Testis (tissue), 2 donors: ENCODE measurements at regions not wholly inside any gene's neighbourhood (a gene's known extent, or its start where the extent isn't known, plus 50 kb on each side); places are given as distances from the start of the nearest gene placed in this dataset.

Source experiments
- DNase-seq: peaks from one replicate; pipeline ENCODE4 v3.0.0-alpha.2; 2019
- H3K27ac ChIP-seq, 2 donors: fragments of 200-600 bp; sonication (generic); one replicate each; pipeline ENCODE4 v1.5.1; 2019
- H3K27me3 ChIP-seq: fragments of 200-600 bp; sonication (generic); one replicate; pipeline ENCODE4 v1.5.1; 2019
- H3K36me3 ChIP-seq: fragments of 200-600 bp; sonication (generic); one replicate; pipeline ENCODE4 v1.5.1; 2017; ENCODE audit warnings: low read depth; ENCODE audit errors: missing control alignments
- H3K4me1 ChIP-seq: fragments of 200-600 bp; sonication (generic); one replicate; pipeline ENCODE4 v1.5.1; 2019
- H3K4me3 ChIP-seq, 2 donors: fragments of 200-600 bp; sonication (generic); one replicate each; pipeline ENCODE4 v1.5.1; 2017 to 2019
- H3K9me3 ChIP-seq: fragments of 200-600 bp; sonication (generic); one replicate; pipeline ENCODE4 v1.5.1; 2017
- CTCF ChIP-seq, 3 experiments: fragments of 450-650 bp in 2 of 3; fragments of 200-600 bp in 1 of 3; sonication (generic) in 1 of 3; IDR thresholded peaks; one replicate each; pipeline ENCODE4 v1.5.1; 2016 to 2019; ENCODE audit warnings: antibody characterized with exemption in 3 of 3, mild to moderate bottlenecking in 2 of 3, moderate library complexity in 1 of 3
- POLR2A ChIP-seq: fragments of 450-650 bp; IDR thresholded peaks from one replicate; pipeline ENCODE4 v1.6.1; 2017; ENCODE audit warnings: antibody characterized with exemption, mild to moderate bottlenecking, moderate library complexity
- WGBS, 2 donors: methylation state at CpG; one replicate each; pipeline ENCODE4 v1.1.5; 2018; 5-methylcytosine and 5-hydroxymethylcytosine counted together
- intact Hi-C: fragments of 100-400 bp; cut with DNase I; formaldehyde crosslinking; loops from one replicate; pipeline ENCODE4 v1.15.1; 2023; ENCODE audit warnings: low total_unique reads

- intact Hi-C loops = no loop called here
- no peak for DNase-seq
- Histone ChIP-seq H3K27ac (no peak overlapping the region), H3K36me3 (no peaks in the 10 kb centered on the region), H3K27me3 (no peaks in the 10 kb centered on the region), H3K4me1 (no peaks in the 10 kb centered on the region), H3K9me3 (no peaks in the 10 kb centered on the region), H3K4me3 (no peak overlapping the region)
- WGBS, 2 donors = 69 to 85% methylated on average over 2 of the region's 2 CpGs
- TF ChIP-seq POLR2A = no peak
- TF ChIP-seq CTCF (IDR thresholded peaks at IDR 0.05) = no peak
Measured at GRCh38 chr4:165720411-165721082, 152.5 kb upstream of the TLL1 start.

- H3K27me3 ChIP-seq = no peaks in the 10 kb centered on the region
- H3K4me1 ChIP-seq = no peaks in the 10 kb centered on the region
- intact Hi-C loops = no loop called here
- no peaks in the 10 kb centered on the region for H3K9me3 ChIP-seq
- no peak overlapping the region for H3K27ac ChIP-seq
- 83 to 95% methylated on average over 4 of the region's 4 CpGs for WGBS, 2 donors
- no peak overlapping the region for H3K4me3 ChIP-seq
- no peak for TF ChIP-seq CTCF (IDR thresholded peaks at IDR 0.05)
- no peak for TF ChIP-seq POLR2A
- H3K36me3 ChIP-seq = no peaks in the 10 kb centered on the region
- DNase-seq = no peak
Measured at GRCh38 chr4:165721815-165722214, 151.2 kb upstream of the TLL1 start.

GRCh38 chr4:165723051-165723795, 149.8 kb upstream of the TLL1 start:
- no peaks in the 10 kb centered on the region for H3K9me3 ChIP-seq
- no peak for DNase-seq
- TF ChIP-seq POLR2A (no peak), CTCF (IDR thresholded peaks at IDR 0.05) (no peak)
- no peaks in the 10 kb centered on the region for H3K27me3 ChIP-seq
- H3K36me3 ChIP-seq = no peaks in the 10 kb centered on the region
- H3K4me1 ChIP-seq = no peaks in the 10 kb centered on the region
- H3K4me3 ChIP-seq = no peak overlapping the region
- WGBS, 2 donors = 82 to 85% methylated on average over 4 of the region's 4 CpGs
- intact Hi-C loops = no loop called here
- H3K27ac ChIP-seq = no peak overlapping the region

- intact Hi-C loops = no loop called here
- Histone ChIP-seq H3K36me3 (no peaks in the 10 kb centered on the region), H3K27me3 (no peaks in the 10 kb centered on the region), H3K4me1 (no peaks in the 10 kb centered on the region), H3K9me3 (no peaks in the 10 kb centered on the region), H3K4me3 (no peak overlapping the region), H3K27ac (no peak overlapping the region)
- TF ChIP-seq CTCF (IDR thresholded peaks at IDR 0.05) (no peak), POLR2A (no peak)
- WGBS, 2 donors = 80 to 81% methylated on average over 2 of the region's 2 CpGs
- DNase-seq = no peak
Measured at GRCh38 chr4:165724786-165725185, 148.3 kb upstream of the TLL1 start.
